ENCODE measurements at regions not wholly inside any gene's neighbourhood (a gene's known extent, or its start where the extent isn't known, plus 50 kb on each side); places are given as distances from the start of the nearest gene placed in this dataset.

DNA sequence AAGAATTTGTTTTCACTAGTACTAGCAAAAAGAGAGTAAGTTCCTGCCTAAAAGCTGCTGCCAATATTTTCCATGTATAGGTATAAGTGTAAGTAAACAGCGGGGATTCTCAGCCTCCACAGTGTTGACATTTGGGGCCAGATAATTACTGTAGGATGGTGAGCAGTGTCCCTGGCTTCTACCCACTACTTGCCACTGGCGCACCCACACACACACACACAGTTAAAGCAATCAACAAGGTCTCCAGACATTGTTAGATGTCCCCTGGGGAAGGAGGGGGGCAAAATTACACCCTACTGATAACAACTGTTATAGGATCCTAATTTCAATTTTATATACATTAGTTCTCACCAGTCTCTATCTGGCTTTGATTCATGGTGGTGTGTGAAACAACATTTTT, 417.0 kb upstream of the PSMD7 start:
- DNase-seq: no peak

GRCh38 chr16:73878611-73879010, 418.0 kb upstream of the PSMD7 start:
- peak; percentile 70 for DNase-seq

DNA sequence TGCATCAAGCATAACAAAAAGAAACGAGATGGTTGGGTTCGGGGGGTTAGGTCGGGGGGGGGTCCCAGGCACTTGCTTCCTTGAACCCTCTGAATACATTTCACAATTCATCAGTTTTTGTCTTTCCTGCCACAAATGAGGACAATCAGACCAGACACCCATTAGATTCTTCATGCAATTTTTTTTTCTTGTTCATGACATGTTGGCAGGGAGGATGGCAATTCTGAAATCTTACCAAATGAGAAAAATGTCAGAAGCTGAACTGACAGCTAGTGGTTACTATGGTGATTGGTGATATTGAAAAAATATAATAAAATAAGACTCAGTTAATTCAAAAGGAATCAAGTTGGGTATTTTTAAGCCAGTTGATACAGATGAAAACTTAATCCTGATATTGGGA, 419.5 kb upstream of the PSMD7 start:
- DNase-seq: no peak

GRCh38 chr16:73875996-73876690, 420.5 kb upstream of the PSMD7 start:
- no peak for DNase-seq

DNA sequence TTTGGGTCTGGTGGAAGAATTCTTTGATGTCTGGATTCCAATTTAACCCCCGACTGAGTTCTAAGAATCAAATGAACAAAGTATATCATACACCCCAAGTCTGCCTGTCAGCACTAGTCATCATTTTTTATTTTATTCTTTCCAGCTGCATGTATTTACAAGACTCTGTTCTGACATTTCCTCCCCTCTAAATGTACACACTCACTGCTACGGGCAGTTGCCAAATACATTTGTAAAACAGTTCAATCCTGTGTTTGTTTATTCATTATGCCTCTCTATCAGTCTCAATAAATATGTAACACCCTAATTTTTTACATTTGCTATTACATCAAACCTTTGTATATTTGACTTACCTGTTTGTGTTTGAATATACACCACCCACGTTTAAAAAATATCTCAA, 422.3 kb upstream of the PSMD7 start:
- no peak for DNase-seq

- DNase-seq: no peak
These were observed 423.0 kb upstream of the PSMD7 start for GRCh38 chr16:73873643-73874042.

- no peak for DNase-seq
These were observed 423.8 kb upstream of the PSMD7 start for GRCh38 chr16:73872856-73873255.

- DNase-seq: no peak
These were observed 425.4 kb upstream of the PSMD7 start for GRCh38 chr16:73871088-73871733.

GRCh38 chr16:73869126-73869525, 427.5 kb upstream of the PSMD7 start:
- DNase-seq: no peak

DNA sequence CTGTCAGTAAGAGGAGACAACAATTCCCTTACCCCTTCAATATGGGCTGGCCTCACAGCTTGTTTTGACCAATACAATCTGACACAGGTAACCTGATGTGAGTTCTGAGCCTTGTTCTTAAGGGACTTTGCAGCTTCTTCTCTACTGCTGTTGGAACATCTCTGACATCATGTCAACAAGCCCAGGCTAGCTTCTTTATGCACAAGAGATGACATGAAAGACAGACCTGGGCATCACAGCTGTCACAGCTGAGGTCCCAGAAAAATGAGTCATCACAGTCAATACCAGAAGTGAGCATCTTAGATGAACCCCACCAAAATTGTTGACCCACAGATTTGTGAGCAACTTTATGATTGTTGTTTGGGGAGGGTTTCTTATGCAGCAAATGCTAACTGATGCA, 431.7 kb upstream of the PSMD7 start:
- DNase-seq: no peak

GRCh38 chr16:73858326-73858725, 438.3 kb upstream of the PSMD7 start:
- DNase-seq: no peak

- no peak for DNase-seq
These were observed 442.6 kb upstream of the PSMD7 start for GRCh38 chr16:73853968-73854367.

DNA sequence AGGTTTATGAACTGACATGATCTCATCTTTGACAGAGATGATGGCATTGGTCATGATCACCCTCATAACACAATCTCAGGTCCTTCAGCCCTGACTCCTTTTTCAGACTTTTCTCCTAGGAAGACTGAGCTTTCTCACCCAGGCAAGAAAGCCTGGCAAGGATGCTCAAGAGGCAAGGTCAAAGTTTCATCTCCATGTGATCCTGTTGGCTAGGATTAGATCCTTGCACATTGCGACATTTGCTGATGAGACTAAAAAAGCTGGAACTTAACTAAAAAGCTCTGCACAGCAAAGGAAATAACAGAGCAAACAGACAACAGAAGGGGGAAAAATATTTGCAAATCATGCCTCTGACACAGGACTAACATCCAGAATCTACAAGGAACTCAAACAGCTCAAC, 444.1 kb upstream of the PSMD7 start:
- DNase-seq: no peak

GRCh38 chr16:73848993-73849392, 447.6 kb upstream of the PSMD7 start:
- no peak for DNase-seq

- no peak for DNase-seq
These were observed 449.5 kb upstream of the PSMD7 start for GRCh38 chr16:73847090-73847489.

- DNase-seq: no peak
These were observed 450.3 kb upstream of the PSMD7 start for GRCh38 chr16:73846356-73846755.

DNA sequence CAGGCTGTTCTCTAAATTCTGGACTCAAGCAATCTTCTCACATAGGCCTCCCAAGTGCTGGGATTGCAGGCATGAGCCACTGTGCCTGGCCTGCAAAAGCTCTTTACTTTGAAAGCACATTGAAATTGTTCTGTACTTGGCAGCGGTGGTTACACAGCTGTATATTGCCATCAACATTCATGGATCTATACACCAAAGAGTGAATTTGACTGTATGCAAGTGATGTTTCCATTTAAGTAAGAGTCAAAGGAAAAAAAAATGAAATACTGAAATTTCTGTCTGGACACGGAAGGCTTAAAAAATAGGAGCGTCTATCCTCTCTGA, 450.6 kb upstream of the PSMD7 start:
- DNase-seq: no peak

DNA sequence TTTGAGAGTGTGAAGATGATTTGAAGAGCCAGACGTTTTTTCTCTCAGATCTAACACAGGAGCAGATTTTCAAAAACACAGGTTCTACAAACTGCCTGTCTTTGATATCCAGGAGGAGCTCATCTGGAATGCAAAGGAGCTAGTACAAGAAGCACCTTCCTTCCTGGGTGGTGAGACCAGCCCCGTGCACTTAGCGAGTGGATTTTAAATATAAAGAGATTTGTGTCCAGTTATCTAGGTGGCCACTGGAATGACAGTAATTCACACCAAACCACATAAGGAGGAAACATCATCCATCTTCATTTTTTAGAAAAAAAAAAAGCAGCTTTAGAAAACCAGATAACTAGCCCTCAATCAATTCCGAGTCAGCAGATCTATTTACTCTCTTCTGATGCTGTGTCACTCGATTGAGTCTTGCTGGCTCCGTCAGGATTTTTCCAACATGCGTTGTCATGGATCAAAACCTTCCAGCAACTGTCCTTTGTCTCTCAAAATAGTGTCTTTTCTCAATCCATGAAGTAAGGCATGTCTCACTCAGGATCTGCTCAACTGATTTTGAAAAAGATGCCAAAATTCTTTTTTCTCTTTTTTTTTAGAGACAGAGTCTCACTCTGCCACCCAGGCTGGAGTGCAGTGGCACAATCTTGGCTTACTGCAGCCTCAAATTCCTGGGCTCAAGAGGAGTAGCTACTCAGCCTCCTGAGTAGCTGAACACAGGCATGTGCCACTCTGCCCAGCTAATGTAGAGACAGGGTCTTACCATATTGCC, 451.2 kb upstream of the PSMD7 start:
- no peak for DNase-seq

DNA sequence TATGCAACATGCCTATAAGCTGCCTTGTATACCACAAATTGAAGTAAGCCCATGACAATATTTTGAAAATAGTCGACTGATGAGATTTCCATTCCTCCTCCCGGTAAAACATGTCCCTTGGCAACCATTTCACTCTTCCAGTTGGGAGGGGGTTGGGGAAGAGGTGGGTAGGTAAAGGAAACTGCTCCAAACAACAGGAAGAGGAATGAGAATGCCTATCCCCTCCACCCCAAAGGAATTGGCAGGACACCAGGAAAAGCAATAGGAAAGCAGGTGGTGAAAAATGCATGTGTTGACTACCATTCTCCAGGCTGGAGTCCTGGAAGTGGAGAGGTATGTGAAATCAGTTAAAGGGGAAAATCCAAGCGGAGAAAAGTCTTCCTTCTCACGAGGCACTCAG, 455.9 kb upstream of the PSMD7 start:
- DNase-seq: no peak

- no peak for DNase-seq
These were observed 465.4 kb upstream of the PSMD7 start for GRCh38 chr16:73831220-73831619.

DNA sequence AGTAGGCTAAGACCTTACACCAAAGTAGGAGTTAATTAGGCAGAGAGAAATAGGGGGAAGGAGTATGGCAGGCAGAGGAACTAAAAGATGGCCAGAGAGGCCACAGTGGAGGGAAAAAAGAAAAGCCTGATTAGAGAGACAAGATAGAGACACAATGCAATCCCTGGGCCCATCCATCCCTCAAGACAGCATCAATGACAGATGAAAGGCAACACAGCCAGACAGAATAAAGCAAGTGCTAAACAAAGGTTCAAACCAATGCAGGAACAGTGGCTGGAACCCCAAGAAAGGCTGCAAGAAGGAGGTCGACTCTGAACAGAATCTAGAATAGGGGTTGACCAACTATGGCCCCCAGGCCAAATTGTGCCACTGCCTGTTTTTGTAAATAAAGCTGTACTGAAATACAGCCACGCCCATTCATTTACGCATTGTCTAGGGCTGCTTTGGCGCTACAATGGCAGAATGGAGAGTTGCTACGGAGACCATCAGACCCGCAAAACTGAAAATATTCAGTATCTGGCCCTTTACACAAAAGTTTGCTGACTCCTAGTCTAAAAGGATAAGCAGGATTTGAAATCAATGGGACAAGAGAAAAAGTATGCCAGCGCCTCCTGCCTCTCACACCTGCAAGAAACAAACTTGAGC, 473.3 kb upstream of the PSMD7 start:
- no peak for DNase-seq

DNA sequence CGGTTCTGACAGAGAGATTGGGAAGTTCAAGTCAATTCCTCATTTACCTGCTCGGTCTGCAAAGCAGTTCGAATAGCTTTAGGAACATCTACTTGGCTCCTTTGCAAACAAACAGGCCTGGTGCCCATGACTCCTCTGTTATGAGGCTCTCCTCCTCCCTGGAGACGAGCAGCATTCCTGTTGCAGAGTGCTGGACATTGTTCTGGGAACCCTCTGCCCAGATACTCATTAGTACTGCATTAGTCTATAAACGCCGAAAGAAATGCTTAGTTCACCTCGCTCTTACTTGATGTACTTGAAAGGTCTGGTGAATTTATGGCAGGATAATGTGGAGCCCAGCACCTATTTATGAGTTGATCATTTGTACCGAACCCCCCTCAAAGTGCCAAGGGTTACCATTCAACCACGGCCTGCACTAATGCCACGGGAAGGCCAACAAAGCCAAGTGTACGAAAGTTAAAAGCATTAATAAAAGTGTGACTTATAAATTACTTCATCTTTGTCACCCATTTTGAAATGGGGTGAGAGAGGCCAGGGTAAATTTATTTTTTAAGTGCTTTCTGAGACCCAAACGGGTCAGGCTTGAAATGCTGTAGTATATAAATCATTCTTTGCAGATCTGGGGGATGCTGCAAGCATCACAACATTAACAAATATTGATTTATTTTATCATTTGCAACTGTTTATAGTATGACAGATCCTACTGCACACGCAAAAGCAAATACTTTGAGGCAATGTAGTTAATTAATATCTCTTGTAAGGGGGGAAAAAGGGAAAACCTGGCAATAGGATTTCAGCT, 478.9 kb upstream of the PSMD7 start:
- DNase-seq: no peak

DNA sequence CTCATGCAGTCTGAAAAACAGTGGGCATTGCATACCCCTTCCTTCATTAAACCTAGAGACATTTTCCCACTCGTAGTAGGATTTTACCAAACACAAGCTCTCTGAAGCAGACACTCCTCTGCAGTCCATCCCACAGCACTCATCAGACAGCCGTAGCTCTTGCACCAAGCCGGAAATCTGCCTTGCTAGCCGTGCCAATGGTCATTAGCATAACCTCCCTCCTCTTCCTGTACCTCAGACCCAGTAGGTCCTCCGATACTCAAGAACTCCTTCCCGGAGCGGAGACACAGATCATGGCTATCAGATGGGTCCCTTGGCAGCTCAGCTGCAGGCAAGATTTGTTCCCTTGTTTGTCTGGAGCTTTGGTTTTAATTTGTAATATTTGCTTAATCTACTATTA, 483.1 kb upstream of the PSMD7 start:
- DNase-seq: no peak

All from NCI-H345 (cell line).